GM10266 (cell line): ENCODE measurements at regions not wholly inside any gene's neighbourhood (a gene's known extent, or its start where the extent isn't known, plus 50 kb on each side); places are given as distances from the start of the nearest gene placed in this dataset.
A peak's percentile ranks its signal among the peaks of the same experiment; 100 is the strongest.

Experiments used
- DNase-seq: peaks from one replicate; pipeline ENCODE4 v3.0.0; 2012; ENCODE audit errors: extremely low spot score
- TF ChIP-seq, protein P1 (sequence below): IDR thresholded peaks from 2 replicates; pipeline ENCODE4 v1.5.1; 2012; ENCODE audit warnings: mild to moderate bottlenecking, low read depth; ENCODE audit not compliant: control insufficient read depth, insufficient read depth; ENCODE audit errors: missing control alignments

DNA sequence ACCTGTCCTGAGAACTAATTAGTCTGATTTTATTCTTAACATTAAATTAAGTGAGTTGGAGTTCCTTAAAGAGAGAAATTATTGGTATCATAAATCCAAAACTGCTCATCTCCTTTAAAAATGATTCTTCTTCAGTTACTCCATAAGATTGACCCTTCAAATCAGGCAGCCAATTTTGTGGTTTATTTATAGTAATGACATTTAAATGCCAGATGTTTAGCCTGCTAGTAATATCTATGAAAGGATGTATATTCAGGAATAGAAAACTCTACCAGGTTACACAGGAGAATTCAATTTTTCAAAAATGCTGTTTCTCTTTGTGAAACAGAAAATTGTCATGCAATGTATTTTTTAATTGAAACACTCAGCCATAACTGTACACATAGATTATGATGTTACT, 457.8 kb upstream of the ROBO2 start:
- TF ChIP-seq, protein P1, sequence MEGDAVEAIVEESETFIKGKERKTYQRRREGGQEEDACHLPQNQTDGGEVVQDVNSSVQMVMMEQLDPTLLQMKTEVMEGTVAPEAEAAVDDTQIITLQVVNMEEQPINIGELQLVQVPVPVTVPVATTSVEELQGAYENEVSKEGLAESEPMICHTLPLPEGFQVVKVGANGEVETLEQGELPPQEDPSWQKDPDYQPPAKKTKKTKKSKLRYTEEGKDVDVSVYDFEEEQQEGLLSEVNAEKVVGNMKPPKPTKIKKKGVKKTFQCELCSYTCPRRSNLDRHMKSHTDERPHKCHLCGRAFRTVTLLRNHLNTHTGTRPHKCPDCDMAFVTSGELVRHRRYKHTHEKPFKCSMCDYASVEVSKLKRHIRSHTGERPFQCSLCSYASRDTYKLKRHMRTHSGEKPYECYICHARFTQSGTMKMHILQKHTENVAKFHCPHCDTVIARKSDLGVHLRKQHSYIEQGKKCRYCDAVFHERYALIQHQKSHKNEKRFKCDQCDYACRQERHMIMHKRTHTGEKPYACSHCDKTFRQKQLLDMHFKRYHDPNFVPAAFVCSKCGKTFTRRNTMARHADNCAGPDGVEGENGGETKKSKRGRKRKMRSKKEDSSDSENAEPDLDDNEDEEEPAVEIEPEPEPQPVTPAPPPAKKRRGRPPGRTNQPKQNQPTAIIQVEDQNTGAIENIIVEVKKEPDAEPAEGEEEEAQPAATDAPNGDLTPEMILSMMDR, result no peak
- DNase-seq, result no peak

DNA sequence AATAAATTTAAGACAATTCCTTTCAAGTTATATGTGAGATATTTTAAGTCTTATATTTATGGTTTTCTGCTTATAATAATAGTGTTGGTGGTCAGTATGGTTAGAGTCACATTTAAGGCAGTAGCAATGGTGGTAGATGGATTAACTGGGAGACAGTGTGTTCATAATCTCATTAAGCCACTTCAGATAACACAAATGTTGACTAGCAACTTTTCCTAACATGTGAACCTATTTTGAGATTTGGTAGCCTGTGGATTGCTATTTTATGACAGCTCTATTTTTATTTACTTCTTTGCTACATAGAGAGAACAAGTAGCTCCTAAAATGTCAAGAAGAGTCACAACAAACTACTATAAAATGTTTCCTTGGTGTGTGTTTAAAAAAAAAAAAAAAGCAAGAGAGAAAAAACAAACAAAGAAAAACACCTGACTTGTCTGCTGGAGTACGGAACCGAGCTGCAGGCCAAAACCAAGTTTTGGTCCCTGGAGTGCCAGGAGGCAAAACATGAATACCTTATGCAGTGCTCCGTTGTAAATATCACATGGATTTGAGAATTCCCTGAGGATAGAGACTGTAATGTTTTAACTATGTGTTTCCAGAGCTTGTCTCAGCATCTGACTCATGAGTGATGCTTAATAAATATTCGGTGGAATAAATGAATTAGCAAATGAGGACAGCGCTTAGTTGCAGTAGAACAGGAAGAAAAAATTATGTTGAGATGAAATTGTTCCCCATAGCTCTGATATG, 457.1 kb upstream of the ROBO2 start:
- TF ChIP-seq, protein P1, result no peak
- DNase-seq, result no peak

DNA sequence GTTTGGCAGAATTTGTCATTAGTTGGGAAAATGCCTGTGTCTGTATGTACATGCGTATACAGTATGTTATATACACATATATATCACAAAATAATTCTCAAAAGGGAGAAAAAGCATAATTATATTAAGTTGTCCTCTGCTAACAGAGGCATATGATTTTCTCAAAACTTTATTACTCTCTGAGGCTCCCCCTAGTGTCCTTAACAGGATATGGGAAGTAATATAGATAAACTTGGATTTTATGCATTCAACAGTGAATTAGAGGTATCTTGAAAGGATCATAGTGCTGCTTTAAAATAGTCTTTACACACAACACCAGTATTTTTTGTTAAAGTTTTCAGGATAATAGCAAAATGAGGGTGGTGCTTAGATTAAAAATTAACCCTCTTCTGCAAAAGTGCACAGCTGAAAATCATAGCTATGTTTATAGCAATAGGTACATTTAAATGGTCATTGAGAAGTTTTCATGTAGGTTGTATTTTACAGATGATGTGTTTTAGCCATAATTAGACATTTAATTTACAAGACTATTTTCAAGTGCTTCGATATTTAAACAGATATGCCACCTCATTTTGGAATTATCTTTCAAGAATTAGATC, 454.0 kb upstream of the ROBO2 start:
- TF ChIP-seq, protein P1, result peak; percentile 37
- peak; percentile 6 for DNase-seq

DNA sequence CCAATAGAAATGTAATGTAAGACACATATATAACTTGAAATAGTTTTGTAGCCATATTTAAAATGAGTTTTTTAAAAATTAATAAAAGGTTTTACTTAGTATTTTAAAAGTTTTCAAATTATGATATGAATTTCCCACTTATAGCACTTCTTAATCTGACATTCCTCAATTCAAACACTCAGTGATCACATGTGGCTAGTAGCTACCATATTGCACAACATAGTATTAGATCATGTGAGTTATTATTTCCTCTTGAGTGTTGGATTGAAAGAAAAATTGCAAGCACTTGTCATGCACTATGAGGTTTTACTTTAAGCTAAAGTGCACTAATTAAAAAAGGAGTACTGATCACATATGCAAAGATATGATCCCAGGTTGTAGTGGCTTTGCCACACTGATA, 453.4 kb upstream of the ROBO2 start:
- TF ChIP-seq, protein P1, result no peak

DNA sequence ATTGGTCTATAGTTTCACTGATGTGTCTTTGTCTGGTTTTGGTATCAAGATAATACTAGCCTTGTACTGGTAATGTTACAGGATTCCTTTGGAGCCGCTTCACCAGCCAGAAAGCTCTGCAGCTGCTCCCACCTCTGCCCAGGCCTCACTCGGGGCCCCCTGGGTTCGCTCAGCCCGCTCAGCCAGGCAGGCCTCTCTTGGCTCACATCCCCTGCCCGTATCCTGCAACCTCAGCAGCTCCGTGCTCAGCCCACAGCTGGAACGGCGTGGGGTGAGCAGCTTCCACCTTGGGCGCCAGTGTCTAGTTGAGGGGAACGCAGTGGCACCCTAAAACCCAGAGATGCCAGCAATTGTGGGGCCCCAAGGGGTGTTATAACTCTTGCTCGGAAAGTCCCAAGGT, 429.7 kb upstream of the ROBO2 start:
- TF ChIP-seq, protein P1, result no peak
- DNase-seq, result no peak

More for the DNA sequence above, 453.4 kb upstream of the ROBO2 start:
- no peak for DNase-seq

DNA sequence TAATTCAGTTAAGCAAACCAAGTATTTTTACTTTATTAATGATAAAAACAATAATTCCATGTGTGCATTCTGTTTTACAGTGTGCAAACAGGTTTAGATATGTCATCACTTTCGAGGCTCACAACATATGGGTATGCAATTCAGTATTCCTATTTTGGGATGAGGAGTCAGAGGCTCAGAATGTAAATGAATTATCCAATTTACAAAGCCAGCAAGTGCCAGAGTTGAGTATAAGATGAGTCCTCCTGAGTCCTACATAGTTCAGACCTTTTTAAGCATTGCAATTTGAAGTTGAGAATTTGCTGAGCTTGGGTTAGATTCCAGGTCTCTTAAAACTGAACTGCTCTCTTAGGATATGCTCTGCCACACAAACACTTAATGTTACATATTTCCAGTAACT, 424.2 kb upstream of the ROBO2 start:
- TF ChIP-seq, protein P1, result no peak

DNA sequence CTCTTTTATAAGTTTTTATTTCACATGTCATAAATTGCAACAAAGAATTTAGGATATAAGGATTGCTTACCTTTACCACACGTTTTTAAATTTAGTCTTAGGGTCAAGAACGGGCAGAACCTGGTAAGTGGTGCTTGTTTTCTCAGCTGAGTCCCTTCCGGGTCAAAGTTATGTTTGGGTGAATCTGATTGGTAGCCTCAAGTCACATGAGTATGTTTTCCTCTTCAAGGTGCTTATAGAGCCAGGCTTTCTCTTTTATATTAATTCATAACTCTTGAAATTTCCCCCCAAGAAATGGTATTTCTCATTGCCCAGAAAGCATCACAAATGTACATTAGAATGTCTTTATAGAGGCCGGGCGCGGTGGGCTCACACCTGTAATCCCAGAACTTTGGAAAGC, 415.7 kb upstream of the ROBO2 start:
- TF ChIP-seq, protein P1, result no peak
- no peak for DNase-seq

More for the DNA sequence above, 424.2 kb upstream of the ROBO2 start:
- DNase-seq, result no peak
